ENCODE measurements at regions not wholly inside any gene's neighbourhood (a gene's known extent, or its start where the extent isn't known, plus 50 kb on each side); places are given as distances from the start of the nearest gene placed in this dataset.

GRCh38 chr15:70195171-70195570 lies 97.5 kb upstream of the TLE3 start:
- TF ChIP-seq CTCF (IDR thresholded peaks at IDR 0.05 in 2 of 3, conservative IDR thresholded peaks at IDR 0.05 in 1 of 3; ENCODE audit: borderline replicate concordance in 1 of 3, insufficient read depth in 1 of 3, low read depth in 2 of 3, low read length in 2 of 3): no peak
- TF ChIP-seq POLR2A (IDR thresholded peaks at IDR 0.05; ENCODE audit: borderline replicate concordance, extremely low read depth, insufficient read depth, insufficient read length): no peak
- no peak for TF ChIP-seq POLR2AphosphoS5 (IDR thresholded peaks at IDR 0.05; ENCODE audit: low read depth, low read length)
- TF ChIP-seq EZH2 (IDR thresholded peaks at IDR 0.05): no peak
- no peak for TF ChIP-seq YY1 (IDR thresholded peaks at IDR 0.05; ENCODE audit: extremely low read depth, insufficient replicate concordance, low read depth, low read length)
